Right kidney (tissue), 1 donor: ENCODE measurements at regions not wholly inside any gene's neighbourhood (a gene's known extent, or its start where the extent isn't known, plus 50 kb on each side); places are given as distances from the start of the nearest gene placed in this dataset.
"Not testable (repeated sequence)": the region's sequence is repeated elsewhere in the genome, so short reads cannot be mapped to it uniquely, and the experiment has no call there.

ENCODE experiments used
- DNase-seq: peaks from one replicate; pipeline ENCODE4 v3.0.0-alpha.2; 2016

- not testable (repeated sequence) for DNase-seq
Observed at GRCh38 chr12:9411616-9412268, 196.0 kb downstream of the KLRB1 start.

DNA sequence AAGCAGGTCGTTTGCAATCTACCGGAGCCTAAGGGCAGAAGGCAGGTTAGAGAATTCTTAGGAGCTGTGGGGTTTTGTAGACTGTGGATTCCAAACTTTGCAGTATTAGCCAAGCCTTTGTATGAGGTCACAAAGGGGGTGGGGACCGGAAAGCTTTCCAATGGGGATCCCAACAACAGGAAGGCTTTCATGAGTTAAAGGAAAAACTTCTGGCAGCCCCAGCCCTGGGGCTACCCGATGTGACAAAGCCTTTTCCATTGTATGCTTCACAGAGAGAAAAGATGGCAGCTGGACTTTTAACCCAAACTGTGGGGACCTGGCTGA is 199.2 kb upstream of the PZP start:
- not testable (repeated sequence) for DNase-seq

GRCh38 chr12:9406564-9407424 is 198.6 kb upstream of the PZP start:
- DNase-seq, result no peak

GRCh38 chr12:9405886-9406563 is 197.8 kb upstream of the PZP start:
- no peak for DNase-seq

- no peak for DNase-seq
Observed at GRCh38 chr12:9404469-9405260, 196.5 kb upstream of the PZP start.

DNA sequence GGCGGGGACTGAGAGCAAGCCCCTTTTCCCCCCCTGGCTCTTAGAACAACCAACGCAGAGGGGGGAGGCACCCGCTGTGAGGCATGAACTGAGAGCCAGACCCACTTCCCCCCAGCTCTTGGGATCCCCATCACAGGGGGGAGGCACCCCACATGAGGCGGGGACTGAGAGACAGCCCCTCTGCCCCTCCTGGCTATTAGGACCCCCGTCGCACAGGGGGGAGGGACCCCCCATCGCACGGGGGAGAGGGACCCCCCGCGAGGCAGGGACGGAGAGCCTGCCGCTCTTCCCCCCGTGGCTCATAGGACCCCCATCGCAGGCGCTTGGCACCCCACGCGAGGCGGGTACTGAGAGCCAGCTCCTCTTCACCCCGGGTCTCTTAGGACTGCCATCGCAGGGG is 195.8 kb upstream of the PZP start:
- DNase-seq, result no peak

DNA sequence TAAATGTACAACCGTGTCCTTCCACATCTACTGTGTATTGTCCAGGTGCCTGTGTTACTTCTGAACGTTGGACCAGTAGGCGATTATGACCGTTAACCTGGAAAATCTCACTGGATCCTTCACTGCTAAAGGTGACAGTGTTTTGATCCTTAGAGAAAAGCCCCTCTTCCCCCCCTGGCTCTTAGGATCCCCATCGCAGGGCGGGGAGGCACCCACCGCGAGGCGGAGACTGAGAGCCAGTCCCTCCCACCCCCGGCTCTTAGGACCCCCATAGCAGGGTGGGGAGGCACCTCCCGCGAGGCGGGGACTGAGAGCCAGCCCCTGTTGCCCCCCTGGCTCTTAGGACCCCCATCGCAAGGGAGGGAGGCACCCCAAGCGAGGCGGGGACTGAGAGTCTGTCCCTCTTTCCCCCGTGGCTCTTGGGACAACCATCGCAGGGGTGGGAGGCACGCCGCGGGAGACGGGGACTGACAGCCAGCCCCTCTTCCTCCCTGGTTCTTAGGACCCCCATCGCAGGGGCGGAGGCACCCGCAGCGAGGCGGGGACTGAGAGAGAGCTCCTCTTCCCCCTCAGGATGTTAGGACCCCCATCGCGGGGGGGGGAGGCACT is 194.3 kb upstream of the PZP start:
- DNase-seq, result not testable (repeated sequence)

GRCh38 chr12:9396367-9396766 is 188.2 kb upstream of the PZP start:
- DNase-seq, result not testable (repeated sequence)

GRCh38 chr12:9395220-9395619 is 187.0 kb upstream of the PZP start:
- not testable (repeated sequence) for DNase-seq

DNA sequence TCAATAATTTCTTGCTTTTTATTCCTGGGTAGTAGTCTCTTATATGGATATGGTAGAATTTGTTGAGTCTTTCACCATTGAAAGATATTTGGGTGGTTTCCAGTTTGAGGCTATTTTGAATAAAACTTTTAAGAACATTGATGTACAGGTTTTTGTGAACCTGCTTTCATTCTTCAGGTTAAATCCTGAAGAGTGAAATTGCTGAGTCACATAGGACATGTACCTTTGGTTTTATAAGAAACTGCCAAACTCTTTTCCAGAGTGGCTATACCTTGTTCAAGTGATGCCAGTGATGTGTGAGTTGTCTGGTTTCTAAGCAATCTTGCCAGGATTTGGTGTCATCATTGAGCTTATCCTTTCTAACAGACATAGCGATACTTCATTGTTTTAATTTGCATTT is 184.6 kb upstream of the PZP start:
- DNase-seq, result no peak

DNA sequence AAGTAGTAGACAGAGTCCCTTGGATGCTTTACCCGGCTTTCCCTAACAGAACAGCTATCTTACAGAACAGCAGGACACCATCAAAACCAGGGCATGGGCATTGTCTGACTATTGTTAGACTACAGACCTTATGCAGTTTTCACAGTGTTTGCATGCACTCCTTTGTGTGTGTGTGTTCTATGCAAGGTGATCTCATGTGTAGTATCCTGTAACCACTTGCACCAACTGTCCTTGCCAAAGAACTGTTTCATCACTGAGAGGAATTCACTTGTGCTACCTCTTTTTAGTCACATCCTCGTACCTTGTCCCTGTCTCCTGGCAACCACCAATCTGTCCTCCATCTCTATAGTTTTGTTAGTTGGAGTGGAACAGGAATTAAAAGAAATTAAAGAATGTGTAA is 183.6 kb upstream of the PZP start:
- DNase-seq, result no peak

- no peak for DNase-seq
Observed at GRCh38 chr12:9390761-9391160, 182.6 kb upstream of the PZP start.

DNA sequence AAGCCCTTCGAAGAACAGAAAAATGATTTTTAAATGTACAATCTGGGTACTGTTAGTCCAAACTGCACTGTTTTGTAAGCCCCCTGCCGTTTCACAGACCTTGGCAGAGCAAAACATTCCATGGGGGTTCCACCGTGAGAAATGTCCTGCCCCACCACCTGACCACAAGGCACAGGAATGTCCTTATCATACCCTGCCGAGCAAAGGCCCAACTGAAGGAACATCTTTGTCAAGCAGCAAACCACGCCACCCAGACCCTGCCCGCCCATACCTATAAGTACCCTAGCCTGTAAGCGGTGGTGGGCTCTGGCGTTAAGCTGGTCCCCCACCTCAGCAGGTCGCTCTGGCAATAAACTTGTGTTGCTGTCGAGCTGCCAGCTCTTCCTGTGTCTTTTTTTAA is 181.6 kb upstream of the PZP start:
- no peak for DNase-seq

- no peak for DNase-seq
Observed at GRCh38 chr12:9388379-9388778, 180.2 kb upstream of the PZP start.

DNA sequence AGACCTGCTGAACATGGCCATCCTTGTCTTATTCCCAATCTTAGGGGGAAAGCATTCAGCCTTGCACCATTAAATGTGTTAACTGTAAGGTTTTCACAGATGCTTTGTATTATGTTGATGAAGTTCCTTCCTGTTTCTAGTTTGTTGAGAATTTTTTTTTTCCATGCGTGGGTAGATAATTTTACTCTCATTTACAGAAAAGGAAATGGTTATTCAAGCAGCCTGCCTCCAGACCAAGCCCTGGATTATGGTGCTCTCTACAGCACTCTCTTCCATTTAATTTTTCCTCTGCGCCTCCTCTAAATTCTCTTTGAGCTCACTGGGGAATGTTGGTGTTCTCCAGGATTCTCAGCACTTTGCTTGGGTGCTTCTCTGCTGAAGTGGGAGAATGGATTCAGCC is 179.3 kb upstream of the PZP start:
- no peak for DNase-seq

- no peak for DNase-seq
Observed at GRCh38 chr12:9383585-9383984, 175.4 kb upstream of the PZP start.

- DNase-seq, result no peak
Observed at GRCh38 chr12:9381619-9382018, 173.4 kb upstream of the PZP start.

GRCh38 chr12:9380650-9381049 is 172.5 kb upstream of the PZP start:
- DNase-seq, result no peak

DNA sequence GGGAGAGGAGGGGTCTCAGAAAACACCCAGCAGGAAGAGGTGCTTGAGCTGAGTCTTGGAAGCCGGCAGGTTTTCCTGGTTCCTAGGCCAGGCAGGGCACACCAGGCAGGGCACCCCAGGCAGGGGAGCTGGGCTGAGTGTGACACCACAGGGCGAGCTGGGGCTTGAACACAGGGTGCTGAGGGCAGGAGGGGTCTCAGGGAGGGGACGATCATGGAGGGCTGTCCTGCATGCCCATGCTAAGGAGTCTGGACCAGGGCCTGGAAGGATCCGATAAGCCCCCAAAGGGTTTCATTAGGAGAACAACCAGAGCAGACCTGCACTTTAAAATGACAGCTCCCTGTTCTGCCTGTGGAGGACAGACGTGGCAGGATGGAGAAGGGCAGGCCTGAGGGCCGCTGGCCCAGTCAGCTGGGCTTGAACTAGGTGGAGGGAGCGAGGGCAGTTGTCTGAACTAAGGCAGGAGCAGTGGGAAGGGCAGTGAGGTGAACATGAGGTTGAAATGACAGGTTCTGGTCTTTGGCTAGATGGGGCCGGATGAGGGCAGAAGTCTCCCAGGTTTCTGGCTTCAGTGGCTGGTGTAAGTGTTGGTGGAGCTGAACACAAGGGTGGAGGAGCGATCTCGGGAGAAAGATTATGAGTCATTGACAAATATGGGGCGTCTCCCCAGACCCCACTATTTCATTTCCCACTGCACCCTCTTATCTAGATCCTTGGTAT is 171.0 kb upstream of the PZP start:
- DNase-seq, result no peak

GRCh38 chr12:9378430-9378835 is 170.2 kb upstream of the PZP start:
- DNase-seq, result no peak

- DNase-seq, result no peak
Observed at GRCh38 chr12:9372202-9372601, 164.0 kb upstream of the PZP start.

DNA sequence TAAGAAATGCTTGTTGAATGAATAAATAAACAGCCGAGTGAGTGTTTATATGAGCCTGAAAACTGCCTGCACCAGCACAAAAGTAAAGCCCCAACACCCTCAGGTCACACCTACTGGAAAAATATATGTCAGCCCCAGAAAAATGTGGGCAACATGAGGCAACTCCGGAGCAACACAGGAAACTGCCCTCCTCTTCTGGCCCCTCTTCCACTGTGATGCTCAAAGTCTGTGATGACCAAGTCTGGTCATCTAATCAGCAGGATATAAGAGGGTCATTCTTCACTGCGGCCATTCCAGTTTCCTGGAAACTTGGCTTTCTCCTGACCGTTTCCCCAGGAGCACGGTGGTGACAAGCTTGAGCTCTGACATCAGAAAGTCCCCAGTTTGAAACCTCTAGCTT is 159.6 kb upstream of the PZP start:
- DNase-seq, result no peak
